ENCODE measurements at regions not wholly inside any gene's neighbourhood (a gene's known extent, or its start where the extent isn't known, plus 50 kb on each side); places are given as distances from the start of the nearest gene placed in this dataset.

DNA sequence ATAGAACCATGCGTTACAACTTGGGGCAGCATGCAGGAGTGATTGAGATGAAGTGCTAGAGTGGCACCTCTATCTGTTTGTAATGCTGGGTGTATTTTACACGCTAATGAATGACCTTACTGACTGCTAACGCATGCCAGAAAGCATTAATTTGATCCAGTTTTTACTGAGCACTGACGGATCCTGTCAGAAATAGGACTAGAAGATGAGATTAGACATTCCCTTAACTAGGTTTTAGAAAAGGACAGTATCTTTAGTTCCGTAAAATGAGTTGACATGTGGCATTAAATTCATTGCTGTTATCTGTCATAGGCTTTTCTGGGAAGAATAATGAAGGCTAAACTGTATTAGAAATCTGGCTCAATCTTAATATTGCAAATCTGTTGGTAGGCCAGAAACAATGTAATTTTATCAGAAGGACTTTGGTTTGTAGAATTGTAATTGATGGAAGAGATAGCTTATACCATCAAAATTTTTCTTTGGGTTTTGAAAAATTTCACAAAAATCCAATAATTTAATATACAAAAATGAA is 140.4 kb upstream of the WDFY3 start (continued):
- TF ChIP-seq, protein P1, sequence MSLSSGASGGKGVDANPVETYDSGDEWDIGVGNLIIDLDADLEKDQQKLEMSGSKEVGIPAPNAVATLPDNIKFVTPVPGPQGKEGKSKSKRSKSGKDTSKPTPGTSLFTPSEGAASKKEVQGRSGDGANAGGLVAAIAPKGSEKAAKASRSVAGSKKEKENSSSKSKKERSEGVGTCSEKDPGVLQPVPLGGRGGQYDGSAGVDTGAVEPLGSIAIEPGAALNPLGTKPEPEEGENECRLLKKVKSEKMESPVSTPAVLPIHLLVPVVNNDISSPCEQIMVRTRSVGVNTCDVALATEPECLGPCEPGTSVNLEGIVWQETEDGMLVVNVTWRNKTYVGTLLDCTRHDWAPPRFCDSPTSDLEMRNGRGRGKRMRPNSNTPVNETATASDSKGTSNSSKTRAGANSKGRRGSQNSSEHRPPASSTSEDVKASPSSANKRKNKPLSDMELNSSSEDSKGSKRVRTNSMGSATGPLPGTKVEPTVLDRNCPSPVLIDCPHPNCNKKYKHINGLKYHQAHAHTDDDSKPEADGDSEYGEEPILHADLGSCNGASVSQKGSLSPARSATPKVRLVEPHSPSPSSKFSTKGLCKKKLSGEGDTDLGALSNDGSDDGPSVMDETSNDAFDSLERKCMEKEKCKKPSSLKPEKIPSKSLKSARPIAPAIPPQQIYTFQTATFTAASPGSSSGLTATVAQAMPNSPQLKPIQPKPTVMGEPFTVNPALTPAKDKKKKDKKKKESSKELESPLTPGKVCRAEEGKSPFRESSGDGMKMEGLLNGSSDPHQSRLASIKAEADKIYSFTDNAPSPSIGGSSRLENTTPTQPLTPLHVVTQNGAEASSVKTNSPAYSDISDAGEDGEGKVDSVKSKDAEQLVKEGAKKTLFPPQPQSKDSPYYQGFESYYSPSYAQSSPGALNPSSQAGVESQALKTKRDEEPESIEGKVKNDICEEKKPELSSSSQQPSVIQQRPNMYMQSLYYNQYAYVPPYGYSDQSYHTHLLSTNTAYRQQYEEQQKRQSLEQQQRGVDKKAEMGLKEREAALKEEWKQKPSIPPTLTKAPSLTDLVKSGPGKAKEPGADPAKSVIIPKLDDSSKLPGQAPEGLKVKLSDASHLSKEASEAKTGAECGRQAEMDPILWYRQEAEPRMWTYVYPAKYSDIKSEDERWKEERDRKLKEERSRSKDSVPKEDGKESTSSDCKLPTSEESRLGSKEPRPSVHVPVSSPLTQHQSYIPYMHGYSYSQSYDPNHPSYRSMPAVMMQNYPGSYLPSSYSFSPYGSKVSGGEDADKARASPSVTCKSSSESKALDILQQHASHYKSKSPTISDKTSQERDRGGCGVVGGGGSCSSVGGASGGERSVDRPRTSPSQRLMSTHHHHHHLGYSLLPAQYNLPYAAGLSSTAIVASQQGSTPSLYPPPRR (CRISPR knock-in tag; IDR thresholded peaks at IDR 0.05; ENCODE audit: borderline replicate concordance) = no peak

DNA sequence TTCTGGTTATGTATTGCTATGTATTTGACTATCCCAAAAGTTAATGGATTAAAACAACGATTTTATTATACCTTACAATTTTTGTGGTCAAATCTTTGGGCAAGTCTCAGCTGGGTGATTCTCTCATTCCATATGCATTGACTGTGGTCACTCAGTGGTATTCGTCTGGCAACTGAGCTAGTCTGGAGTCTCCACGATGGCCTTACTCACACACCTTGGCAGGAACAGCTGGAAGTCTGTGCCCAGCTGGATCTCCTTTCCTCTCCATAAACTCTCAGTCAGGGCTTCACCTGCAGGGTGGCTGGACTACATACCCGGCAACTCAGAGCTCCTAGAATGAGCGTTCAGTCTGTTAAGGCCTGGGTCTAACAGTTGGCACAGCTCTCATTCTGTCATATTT is 141.1 kb upstream of the WDFY3 start:
- H3K79me2 ChIP-seq (ENCODE audit: control insufficient read depth, insufficient read depth, low read length) = no peaks in the 10 kb centered on the region
- CTCF ChIA-PET (ENCODE audit: low intra/inter-chr PET ratio) = no interaction called here
- FAIRE-seq (no peak), DNase-seq (ENCODE audit: extremely low read depth in 1 of 4, low spot score in 3 of 4) (no peak), ATAC-seq (no peak)
- H3K4me3 ChIP-seq = no peak overlapping the region
- POLR2A ChIA-PET = no interaction called here
- H3K9ac ChIP-seq (ENCODE audit: insufficient read depth in 1 of 2, low read depth in 2 of 2, low read length in 2 of 2) = no peak overlapping the region
- no peak overlapping the region for H3K27ac ChIP-seq (ENCODE audit: extremely low read depth, low read depth, low read length)
- intact Hi-C loops (cut with micrococcal nuclease) = no loop called here
- WGBS (ENCODE audit: insufficient coverage, low coverage, missing lambda C conversion rate) = 3% methylated on average over 5 of the region's 5 CpGs
- H3K4me2 ChIP-seq (ENCODE audit: insufficient read depth, low read length) = no peak overlapping the region
- 0 out of 5 replicates have a peak, but pooled peaks cover 0 to 4% of the 10 kb centered on the region in 2 experiments for H3K27me3 ChIP-seq (ENCODE audit: control insufficient read depth in 2 of 2, insufficient read depth in 2 of 2, low read length in 2 of 2)
- BruUV-seq (replicated peaks) = no TSS peak
- H4K20me1 ChIP-seq (replicated peaks; ENCODE audit: control insufficient read depth, insufficient read depth, low read length) = no peaks in the 10 kb centered on the region
- H3K9me1 ChIP-seq (ENCODE audit: control insufficient read depth, insufficient read depth, low read length) = no peaks in the 10 kb centered on the region
- in situ Hi-C loops (cut with MboI) = no loop called here
- H3K4me1 ChIP-seq (replicated peaks in 1 of 2; ENCODE audit: control insufficient read depth in 2 of 2, insufficient read depth in 2 of 2, low read length in 2 of 2) = no peaks in the 10 kb centered on the region
- H3K9me3 ChIP-seq (replicated peaks; ENCODE audit: control insufficient read depth, insufficient read depth, low read depth, low read length) = no peaks in the 10 kb centered on the region
- H2AFZ ChIP-seq (ENCODE audit: low read depth, low read length) = no peak overlapping the region
- no peaks in the 10 kb centered on the region for H3K36me3 ChIP-seq (ENCODE audit: control insufficient read depth, insufficient read depth, low read length)
- TF ChIP-seq SUPT5H (IDR thresholded peaks at IDR 0.05) = no peak
- no peak for TF ChIP-seq ZNF224 (CRISPR knock-in tag; IDR thresholded peaks at IDR 0.05)
- no peak for TF ChIP-seq SIN3A (IDR thresholded peaks at IDR 0.05; ENCODE audit: borderline replicate concordance in 2 of 2, control insufficient read depth in 1 of 2, low read depth in 2 of 2, low read length in 2 of 2)
- no peak for TF ChIP-seq MAZ (CRISPR knock-in tag; conservative IDR thresholded peaks at IDR 0.05 in 1 of 2, IDR thresholded peaks at IDR 0.05 in 1 of 2)
- TF ChIP-seq, protein P2, sequence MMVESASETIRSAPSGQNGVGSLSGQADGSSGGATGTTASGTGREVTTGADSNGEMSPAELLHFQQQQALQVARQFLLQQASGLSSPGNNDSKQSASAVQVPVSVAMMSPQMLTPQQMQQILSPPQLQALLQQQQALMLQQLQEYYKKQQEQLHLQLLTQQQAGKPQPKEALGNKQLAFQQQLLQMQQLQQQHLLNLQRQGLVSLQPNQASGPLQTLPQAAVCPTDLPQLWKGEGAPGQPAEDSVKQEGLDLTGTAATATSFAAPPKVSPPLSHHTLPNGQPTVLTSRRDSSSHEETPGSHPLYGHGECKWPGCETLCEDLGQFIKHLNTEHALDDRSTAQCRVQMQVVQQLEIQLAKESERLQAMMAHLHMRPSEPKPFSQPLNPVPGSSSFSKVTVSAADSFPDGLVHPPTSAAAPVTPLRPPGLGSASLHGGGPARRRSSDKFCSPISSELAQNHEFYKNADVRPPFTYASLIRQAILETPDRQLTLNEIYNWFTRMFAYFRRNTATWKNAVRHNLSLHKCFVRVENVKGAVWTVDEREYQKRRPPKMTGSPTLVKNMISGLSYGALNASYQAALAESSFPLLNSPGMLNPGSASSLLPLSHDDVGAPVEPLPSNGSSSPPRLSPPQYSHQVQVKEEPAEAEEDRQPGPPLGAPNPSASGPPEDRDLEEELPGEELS (CRISPR knock-in tag; IDR thresholded peaks at IDR 0.05; ENCODE audit: borderline replicate concordance) = no peak
- TF ChIP-seq FOXK1 (CRISPR knock-in tag; IDR thresholded peaks at IDR 0.05; ENCODE audit: borderline replicate concordance) = no peak
- TF ChIP-seq STAG1 (CRISPR knock-in tag; IDR thresholded peaks at IDR 0.05; ENCODE audit: borderline replicate concordance) = no peak
- no peak for TF ChIP-seq SOX6 (IDR thresholded peaks at IDR 0.05)
- no peak for TF ChIP-seq RBM34 (IDR thresholded peaks at IDR 0.05; ENCODE audit: borderline replicate concordance, insufficient read depth, low read length)
- no peak for TF ChIP-seq ZNF589 (CRISPR knock-in tag; IDR thresholded peaks at IDR 0.05; ENCODE audit: low read depth)
- no peak for TF ChIP-seq ZNF184 (CRISPR knock-in tag; IDR thresholded peaks at IDR 0.05)
- no peak for TF ChIP-seq KAT2B (IDR thresholded peaks at IDR 0.05; ENCODE audit: low read depth, low read length)

All from K562 (cell line).